ENCODE measurements at regions not wholly inside any gene's neighbourhood (a gene's known extent, or its start where the extent isn't known, plus 50 kb on each side); places are given as distances from the start of the nearest gene placed in this dataset.

DNA sequence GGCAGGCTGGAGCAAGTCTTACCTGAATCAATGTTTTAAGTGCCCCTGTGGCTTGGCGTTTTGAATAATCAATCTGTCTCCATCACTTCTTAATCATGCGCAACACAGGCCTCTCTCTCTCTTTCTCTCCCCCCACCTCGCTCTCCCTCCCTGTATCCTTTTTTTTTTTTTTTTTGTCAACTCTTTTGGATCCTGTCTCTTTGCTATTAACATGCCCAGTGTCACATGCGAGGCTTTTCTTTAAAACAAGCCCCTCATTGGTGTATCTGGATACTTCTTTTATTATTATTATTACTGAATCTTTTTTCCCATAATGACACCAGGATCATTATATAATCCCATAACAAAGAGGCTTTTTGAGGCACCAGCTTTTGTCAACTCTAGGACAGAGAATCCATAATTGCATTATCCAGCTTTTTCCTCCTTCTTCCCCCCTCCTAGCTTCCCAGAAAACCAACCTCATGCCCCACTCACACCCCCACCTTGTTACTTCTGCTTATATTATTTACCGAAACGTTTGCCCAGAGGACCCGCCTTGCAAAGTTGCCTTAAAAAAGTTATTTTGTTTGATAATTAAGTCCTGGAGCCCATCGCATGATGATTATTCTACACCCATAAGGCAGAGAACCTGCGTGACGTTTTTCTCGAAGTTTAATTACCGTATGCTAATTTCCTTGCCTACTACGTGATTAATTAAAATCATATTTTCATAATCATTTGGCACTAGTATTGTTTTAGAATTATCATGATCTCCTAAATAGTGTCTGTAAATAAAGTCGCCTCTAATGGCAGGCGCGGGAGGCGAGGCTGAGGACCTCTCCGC, 148.1 kb upstream of the ZNF536 start:
- POLR2A ChIA-PET (ENCODE audit: unreplicated experiment), result no interaction called here
- TF ChIP-seq RCOR1 (IDR thresholded peaks at IDR 0.05; ENCODE audit: insufficient replicate concordance, low read length) (no peak), MAZ (IDR thresholded peaks at IDR 0.05; ENCODE audit: borderline replicate concordance, low read depth, low read length) (no peak), SMC3 (IDR thresholded peaks at IDR 0.05; ENCODE audit: low read depth, low read length) (no peak), CHD1 (IDR thresholded peaks at IDR 0.05; ENCODE audit: low read depth, low read length) (no peak), RAD21 (IDR thresholded peaks at IDR 0.05; ENCODE audit: low read length) (no peak), NFE2L2 (IDR thresholded peaks at IDR 0.05; ENCODE audit: low read depth, low read length) (no peak), MXI1 (IDR thresholded peaks at IDR 0.05; ENCODE audit: borderline replicate concordance, low read depth, low read length) (no peak), RFX5 (IDR thresholded peaks at IDR 0.05; ENCODE audit: low read depth, low read length) (no peak), MAFK (IDR thresholded peaks at IDR 0.05; ENCODE audit: low read depth, low read length) (no peak), CEBPB (IDR thresholded peaks at IDR 0.05; ENCODE audit: low read depth, low read length) (no peak), POLR2A (IDR thresholded peaks at IDR 0.05; ENCODE audit: low read depth, low read length) (no peak), BHLHE40 (IDR thresholded peaks at IDR 0.05; ENCODE audit: low read depth, low read length) (no peak)
- TF ChIP-seq, protein P1, sequence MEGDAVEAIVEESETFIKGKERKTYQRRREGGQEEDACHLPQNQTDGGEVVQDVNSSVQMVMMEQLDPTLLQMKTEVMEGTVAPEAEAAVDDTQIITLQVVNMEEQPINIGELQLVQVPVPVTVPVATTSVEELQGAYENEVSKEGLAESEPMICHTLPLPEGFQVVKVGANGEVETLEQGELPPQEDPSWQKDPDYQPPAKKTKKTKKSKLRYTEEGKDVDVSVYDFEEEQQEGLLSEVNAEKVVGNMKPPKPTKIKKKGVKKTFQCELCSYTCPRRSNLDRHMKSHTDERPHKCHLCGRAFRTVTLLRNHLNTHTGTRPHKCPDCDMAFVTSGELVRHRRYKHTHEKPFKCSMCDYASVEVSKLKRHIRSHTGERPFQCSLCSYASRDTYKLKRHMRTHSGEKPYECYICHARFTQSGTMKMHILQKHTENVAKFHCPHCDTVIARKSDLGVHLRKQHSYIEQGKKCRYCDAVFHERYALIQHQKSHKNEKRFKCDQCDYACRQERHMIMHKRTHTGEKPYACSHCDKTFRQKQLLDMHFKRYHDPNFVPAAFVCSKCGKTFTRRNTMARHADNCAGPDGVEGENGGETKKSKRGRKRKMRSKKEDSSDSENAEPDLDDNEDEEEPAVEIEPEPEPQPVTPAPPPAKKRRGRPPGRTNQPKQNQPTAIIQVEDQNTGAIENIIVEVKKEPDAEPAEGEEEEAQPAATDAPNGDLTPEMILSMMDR (conservative IDR thresholded peaks at IDR 0.05; ENCODE audit: low read depth, low read length), result no peak
- TF ChIP-seq, protein P2, sequence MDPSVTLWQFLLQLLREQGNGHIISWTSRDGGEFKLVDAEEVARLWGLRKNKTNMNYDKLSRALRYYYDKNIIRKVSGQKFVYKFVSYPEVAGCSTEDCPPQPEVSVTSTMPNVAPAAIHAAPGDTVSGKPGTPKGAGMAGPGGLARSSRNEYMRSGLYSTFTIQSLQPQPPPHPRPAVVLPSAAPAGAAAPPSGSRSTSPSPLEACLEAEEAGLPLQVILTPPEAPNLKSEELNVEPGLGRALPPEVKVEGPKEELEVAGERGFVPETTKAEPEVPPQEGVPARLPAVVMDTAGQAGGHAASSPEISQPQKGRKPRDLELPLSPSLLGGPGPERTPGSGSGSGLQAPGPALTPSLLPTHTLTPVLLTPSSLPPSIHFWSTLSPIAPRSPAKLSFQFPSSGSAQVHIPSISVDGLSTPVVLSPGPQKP (IDR thresholded peaks at IDR 0.05; ENCODE audit: borderline replicate concordance, low read depth, low read length), result no peak
- TF ChIP-seq, protein P3, sequence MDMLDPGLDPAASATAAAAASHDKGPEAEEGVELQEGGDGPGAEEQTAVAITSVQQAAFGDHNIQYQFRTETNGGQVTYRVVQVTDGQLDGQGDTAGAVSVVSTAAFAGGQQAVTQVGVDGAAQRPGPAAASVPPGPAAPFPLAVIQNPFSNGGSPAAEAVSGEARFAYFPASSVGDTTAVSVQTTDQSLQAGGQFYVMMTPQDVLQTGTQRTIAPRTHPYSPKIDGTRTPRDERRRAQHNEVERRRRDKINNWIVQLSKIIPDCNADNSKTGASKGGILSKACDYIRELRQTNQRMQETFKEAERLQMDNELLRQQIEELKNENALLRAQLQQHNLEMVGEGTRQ (IDR thresholded peaks at IDR 0.05; ENCODE audit: low read depth, low read length), result no peak
- H3K79me1 ChIP-seq (ENCODE audit: low read depth in 1 of 2, low read length in 2 of 2), result no peaks in the 10 kb centered on the region
- no peak overlapping the region for H4K91ac ChIP-seq (ENCODE audit: insufficient read depth, low read depth, low read length)
- no peaks in the 10 kb centered on the region for H3K9me1 ChIP-seq (ENCODE audit: insufficient read depth, low read length)
- no peaks in the 10 kb centered on the region for H3K9me3 ChIP-seq (ENCODE audit: control insufficient read depth, insufficient read depth, low read length)
- DNase-seq, result no peak
- no peak overlapping the region for H3K4me3 ChIP-seq (ENCODE audit: insufficient read depth, low read depth, low read length)
- H4K20me1 ChIP-seq (ENCODE audit: insufficient read depth, low read length), result no peaks in the 10 kb centered on the region
- in situ Hi-C loops (cut with MboI; ENCODE audit: low sequenced_read_pairs) (no loop called here), dilution Hi-C loops (cut with HindIII; ENCODE audit: low sequenced_read_pairs, unreplicated experiment) (no loop called here), intact Hi-C loops (cut with micrococcal nuclease) (loop anchor here (10.0 kb wide), 2 partner anchors 279 to 421 kb away; partner anchors contain the start of gene URI1)
- no peak overlapping the region for H2AK5ac ChIP-seq (ENCODE audit: low read depth, low read length)
- H2BK20ac ChIP-seq (ENCODE audit: low read depth, low read length), result no peak overlapping the region
- WGBS, 2 experiments (ENCODE audit: extremely low coverage in 2 of 2, insufficient read length in 1 of 2), result 40% methylated on average over 1 of the region's 18 CpGs; no CpG with 5 or more reads in 1 of the 2 experiments
- no peak overlapping the region for H2BK120ac ChIP-seq (ENCODE audit: low read depth, low read length)
- H2BK15ac ChIP-seq (ENCODE audit: low read depth, low read length), result no peak overlapping the region
- H3K36me3 ChIP-seq (ENCODE audit: control insufficient read depth, insufficient read depth, low read length), result no peaks in the 10 kb centered on the region
- no peak overlapping the region for H3K14ac ChIP-seq (replicated peaks; ENCODE audit: low read depth, low read length)
- no peak overlapping the region for H2AK9ac ChIP-seq (replicated peaks; ENCODE audit: low read depth, low read length, poor library complexity)
- no peak overlapping the region for H4K5ac ChIP-seq (ENCODE audit: low read depth, low read length)
- H3K23ac ChIP-seq (ENCODE audit: low read depth, low read length), result no peak overlapping the region
- H4K8ac ChIP-seq (ENCODE audit: low read depth in 2 of 2, low read length in 2 of 2), result no peak overlapping the region
- no peak overlapping the region for H3K18ac ChIP-seq (ENCODE audit: low read depth, low read length)
- no TSS peak for BruUV-seq (replicated peaks)
- no peak overlapping the region for H3K56ac ChIP-seq (ENCODE audit: extremely low read depth, insufficient read depth, low read length)
- H2AFZ ChIP-seq (replicated peaks; ENCODE audit: low read length, poor library complexity), result no peak overlapping the region
- CTCF ChIA-PET, result interaction anchor here (0.6 kb wide), 1 partner anchor 183 kb away, joined by 4 read pairs; no protein-coding TSS in a partner anchor
- H2BK5ac ChIP-seq (ENCODE audit: low read depth, low read length, poor library complexity, severe bottlenecking), result no peak overlapping the region
- H3K4ac ChIP-seq (ENCODE audit: low read depth, low read length), result no peak overlapping the region
- H3K27ac ChIP-seq (ENCODE audit: insufficient read depth, low read length), result no peak overlapping the region
- H3K4me1 ChIP-seq (ENCODE audit: control insufficient read depth, insufficient read depth, low read length), result peaks cover 4% of the 10 kb centered on the region; the same call in 1 of the 2 replicates
- no peak for ATAC-seq (ENCODE audit: low read depth)
- H3K4me2 ChIP-seq (ENCODE audit: low read depth, low read length), result no peak overlapping the region
- H3K27me3 ChIP-seq (ENCODE audit: control insufficient read depth, insufficient read depth, low read length), result peaks cover 46% of the 10 kb centered on the region
- H3K9ac ChIP-seq (ENCODE audit: low read depth, low read length), result no peak overlapping the region

Data from IMR-90 (cell line).